Lower lobe of right lung (tissue), 2 donors: ENCODE measurements at regions not wholly inside any gene's neighbourhood (a gene's known extent, or its start where the extent isn't known, plus 50 kb on each side); places are given as distances from the start of the nearest gene placed in this dataset.

Experiments
- ATAC-seq, 2 donors: fragments of 200-7000 bp; cut with Tn5 transposase; one replicate each; pipeline ENCODE4 v1.9.1; 2020 to 2022; ENCODE audit warnings: mild to moderate bottlenecking in 2 of 2, moderate library complexity in 2 of 2
- DNase-seq: peaks from one replicate; pipeline ENCODE4 v3.0.0-alpha.2; 2020
- H3K27ac ChIP-seq: fragments of 200-600 bp; one replicate; pipeline ENCODE4 v1.8.0; 2022
- H3K27me3 ChIP-seq: fragments of 200-600 bp; one replicate; pipeline ENCODE4 v1.8.0; 2022; ENCODE audit warnings: low read depth
- H3K36me3 ChIP-seq: fragments of 200-600 bp; one replicate; pipeline ENCODE4 v1.8.0; 2022; ENCODE audit warnings: mild to moderate bottlenecking
- H3K4me1 ChIP-seq: fragments of 200-600 bp; one replicate; pipeline ENCODE4 v1.8.0; 2022
- H3K4me3 ChIP-seq: fragments of 200-600 bp; one replicate; pipeline ENCODE4 v1.8.0; 2022; ENCODE audit warnings: mild to moderate bottlenecking
- H3K9me3 ChIP-seq: fragments of 200-600 bp; one replicate; pipeline ENCODE4 v1.8.0; 2022
- intact Hi-C: fragments of 100-400 bp; cut with DNase I; formaldehyde crosslinking; loops from one replicate; pipeline ENCODE4 v1.11.0; 2022
- TF ChIP-seq, protein P1 (sequence below): fragments of 200-600 bp; IDR thresholded peaks from one replicate; pipeline ENCODE4 v1.8.0; 2022; ENCODE audit warnings: antibody characterized with exemption, mild to moderate bottlenecking
- donor health status: DM: no; HTN: yes; CAD: no; lungs with severe emphysema.

DNA sequence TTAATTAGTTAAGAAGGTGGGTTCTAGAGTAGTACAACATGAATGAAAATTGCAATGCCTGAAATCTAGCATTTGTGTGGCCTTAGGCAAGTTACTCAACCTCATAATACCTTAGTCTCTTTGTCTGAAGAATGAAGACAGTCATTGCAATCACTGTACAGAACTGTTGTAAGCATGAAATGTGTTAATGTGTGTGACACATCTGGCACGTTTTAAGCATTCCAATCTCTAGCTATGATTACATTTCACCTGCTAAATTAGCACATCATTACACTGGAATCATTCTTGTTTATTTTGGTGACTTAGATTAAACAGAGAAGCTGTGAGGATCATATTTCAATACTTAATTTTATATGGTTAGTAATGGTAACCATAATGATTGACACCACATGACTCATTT, 629.7 kb upstream of the KIF2B start:
- H3K4me1 ChIP-seq = no peaks in the 10 kb centered on the region
- intact Hi-C loops = no loop called here
- TF ChIP-seq, protein P1, sequence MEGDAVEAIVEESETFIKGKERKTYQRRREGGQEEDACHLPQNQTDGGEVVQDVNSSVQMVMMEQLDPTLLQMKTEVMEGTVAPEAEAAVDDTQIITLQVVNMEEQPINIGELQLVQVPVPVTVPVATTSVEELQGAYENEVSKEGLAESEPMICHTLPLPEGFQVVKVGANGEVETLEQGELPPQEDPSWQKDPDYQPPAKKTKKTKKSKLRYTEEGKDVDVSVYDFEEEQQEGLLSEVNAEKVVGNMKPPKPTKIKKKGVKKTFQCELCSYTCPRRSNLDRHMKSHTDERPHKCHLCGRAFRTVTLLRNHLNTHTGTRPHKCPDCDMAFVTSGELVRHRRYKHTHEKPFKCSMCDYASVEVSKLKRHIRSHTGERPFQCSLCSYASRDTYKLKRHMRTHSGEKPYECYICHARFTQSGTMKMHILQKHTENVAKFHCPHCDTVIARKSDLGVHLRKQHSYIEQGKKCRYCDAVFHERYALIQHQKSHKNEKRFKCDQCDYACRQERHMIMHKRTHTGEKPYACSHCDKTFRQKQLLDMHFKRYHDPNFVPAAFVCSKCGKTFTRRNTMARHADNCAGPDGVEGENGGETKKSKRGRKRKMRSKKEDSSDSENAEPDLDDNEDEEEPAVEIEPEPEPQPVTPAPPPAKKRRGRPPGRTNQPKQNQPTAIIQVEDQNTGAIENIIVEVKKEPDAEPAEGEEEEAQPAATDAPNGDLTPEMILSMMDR = no peak
- no peaks in the 10 kb centered on the region for H3K9me3 ChIP-seq
- H3K27me3 ChIP-seq = no peaks in the 10 kb centered on the region
- H3K36me3 ChIP-seq = no peaks in the 10 kb centered on the region
- no peak for ATAC-seq
- no peak overlapping the region for H3K27ac ChIP-seq
- no peak for DNase-seq
- H3K4me3 ChIP-seq = no peak overlapping the region

- Histone ChIP-seq H3K4me1 (no peaks in the 10 kb centered on the region), H3K27me3 (no peaks in the 10 kb centered on the region), H3K36me3 (no peaks in the 10 kb centered on the region), H3K9me3 (no peaks in the 10 kb centered on the region), H3K27ac (no peak overlapping the region), H3K4me3 (no peak overlapping the region)
- DNase-seq (no peak), ATAC-seq (no peak)
- TF ChIP-seq, protein P1 = no peak
- intact Hi-C loops = no loop called here
Observed at GRCh38 chr17:53191878-53192277, 630.8 kb upstream of the KIF2B start.

DNA sequence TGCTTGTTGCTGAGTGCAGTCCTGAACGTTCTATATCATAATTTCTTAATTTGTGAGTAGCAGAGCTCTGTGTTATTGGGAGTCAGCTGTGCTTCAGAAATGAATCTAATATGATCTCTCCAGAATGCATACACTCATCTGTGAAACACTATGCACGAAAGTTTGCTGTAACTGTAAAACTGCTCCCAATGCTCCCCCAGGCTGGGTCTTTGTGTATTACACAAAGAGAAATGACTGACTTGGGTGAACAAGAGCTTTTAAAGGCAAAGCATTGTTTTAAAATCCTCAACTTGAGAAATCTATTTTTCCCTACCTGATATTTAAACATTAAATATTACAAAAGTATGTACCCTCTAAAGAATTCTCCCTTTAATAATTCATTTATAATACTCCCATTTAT, 636.7 kb upstream of the KIF2B start:
- H3K4me1 ChIP-seq = no peaks in the 10 kb centered on the region
- no peak overlapping the region for H3K27ac ChIP-seq
- no peak overlapping the region for H3K4me3 ChIP-seq
- no peaks in the 10 kb centered on the region for H3K36me3 ChIP-seq
- intact Hi-C loops = no loop called here
- TF ChIP-seq, protein P1 = no peak
- H3K9me3 ChIP-seq = no peaks in the 10 kb centered on the region
- ATAC-seq (no peak), DNase-seq (no peak)
- H3K27me3 ChIP-seq = no peaks in the 10 kb centered on the region

DNA sequence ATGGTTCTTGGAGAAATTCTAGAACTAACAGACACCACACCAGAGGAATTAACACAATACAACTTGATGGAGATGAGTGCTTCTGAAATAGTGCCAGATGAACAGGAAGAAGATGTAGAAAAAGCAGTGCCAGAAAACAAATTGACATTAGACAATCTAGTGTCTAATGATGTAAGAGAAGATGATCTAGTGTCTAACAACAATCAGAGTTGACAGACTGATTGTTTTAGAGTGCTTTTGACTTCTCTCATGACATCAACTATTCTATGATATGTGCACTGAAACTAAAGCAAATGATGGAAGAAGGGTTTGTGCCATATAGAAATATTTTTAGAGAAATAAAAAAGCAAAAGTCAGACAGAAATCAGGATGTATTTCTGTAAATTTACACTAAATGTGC, 646.1 kb upstream of the KIF2B start:
- intact Hi-C loops = no loop called here
- no peaks in the 10 kb centered on the region for H3K27me3 ChIP-seq
- no peak for ATAC-seq
- no peak overlapping the region for H3K4me3 ChIP-seq
- no peak overlapping the region for H3K27ac ChIP-seq
- no peaks in the 10 kb centered on the region for H3K9me3 ChIP-seq
- DNase-seq = no peak
- TF ChIP-seq, protein P1 = no peak
- no peaks in the 10 kb centered on the region for H3K4me1 ChIP-seq
- H3K36me3 ChIP-seq = no peaks in the 10 kb centered on the region

GRCh38 chr17:53168413-53168812, 654.3 kb upstream of the KIF2B start:
- Histone ChIP-seq H3K36me3 (no peaks in the 10 kb centered on the region), H3K27ac (no peak overlapping the region), H3K27me3 (no peaks in the 10 kb centered on the region), H3K4me3 (no peak overlapping the region), H3K9me3 (no peaks in the 10 kb centered on the region), H3K4me1 (no peaks in the 10 kb centered on the region)
- TF ChIP-seq, protein P1 = no peak
- intact Hi-C loops = no loop called here
- DNase-seq = no peak
- ATAC-seq = no peak

DNA sequence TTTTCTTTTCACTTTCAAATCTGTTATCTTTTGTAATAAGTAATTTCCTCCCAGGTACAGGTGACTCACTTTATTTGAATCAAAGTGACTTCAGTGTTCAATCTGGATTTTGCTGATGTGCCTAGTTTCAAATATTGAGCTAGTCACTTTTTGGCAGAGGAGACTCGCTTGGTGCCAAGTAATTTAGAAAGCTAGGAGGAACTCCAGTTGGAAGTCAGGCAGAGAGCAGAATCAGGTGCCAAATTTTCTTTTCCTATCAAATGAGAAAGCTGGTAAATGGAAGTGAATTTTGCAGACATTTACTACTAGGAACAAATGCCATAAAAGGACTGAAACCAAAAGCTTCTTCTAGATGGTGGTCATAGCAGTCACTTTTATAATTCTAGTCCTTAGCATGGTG, 656.0 kb upstream of the KIF2B start:
- H3K27ac ChIP-seq = no peak overlapping the region
- H3K9me3 ChIP-seq = no peaks in the 10 kb centered on the region
- H3K36me3 ChIP-seq = no peaks in the 10 kb centered on the region
- DNase-seq = no peak
- intact Hi-C loops = no loop called here
- no peak overlapping the region for H3K4me3 ChIP-seq
- no peaks in the 10 kb centered on the region for H3K27me3 ChIP-seq
- TF ChIP-seq, protein P1 = no peak
- no peaks in the 10 kb centered on the region for H3K4me1 ChIP-seq
- ATAC-seq = no peak
